Right hindlimb (tissue), 1 donor: ENCODE measurements at regions not wholly inside any gene's neighbourhood (a gene's known extent, or its start where the extent isn't known, plus 50 kb on each side); places are given as distances from the start of the nearest gene placed in this dataset.
"Not testable (repeated sequence)": the region's sequence is repeated elsewhere in the genome, so short reads cannot be mapped to it uniquely, and the experiment has no call there.

Source experiments
- DNase-seq: peaks from one replicate; pipeline ENCODE4 v3.0.0-alpha.2; 2018

DNA sequence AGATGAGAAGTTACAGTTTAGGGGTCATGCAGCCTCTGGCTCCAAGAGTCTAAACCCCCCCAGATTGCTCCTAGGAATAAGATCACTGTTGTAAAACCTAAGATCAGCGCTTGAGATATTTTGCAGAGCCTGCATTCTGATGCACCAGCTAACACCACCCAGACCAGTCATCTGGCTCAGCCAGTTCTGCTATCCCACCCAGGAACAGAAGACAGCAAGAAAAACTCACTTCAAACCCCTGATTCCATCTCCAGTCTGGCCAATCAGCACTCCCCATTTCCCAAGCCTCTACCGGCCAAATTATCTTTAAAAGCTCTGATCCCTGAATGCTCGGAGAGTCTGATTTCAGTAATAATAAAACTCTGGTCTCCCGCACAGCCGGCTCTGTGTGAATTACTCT lies 158.6 kb downstream of the ZNF664 start:
- no peak for DNase-seq

DNA sequence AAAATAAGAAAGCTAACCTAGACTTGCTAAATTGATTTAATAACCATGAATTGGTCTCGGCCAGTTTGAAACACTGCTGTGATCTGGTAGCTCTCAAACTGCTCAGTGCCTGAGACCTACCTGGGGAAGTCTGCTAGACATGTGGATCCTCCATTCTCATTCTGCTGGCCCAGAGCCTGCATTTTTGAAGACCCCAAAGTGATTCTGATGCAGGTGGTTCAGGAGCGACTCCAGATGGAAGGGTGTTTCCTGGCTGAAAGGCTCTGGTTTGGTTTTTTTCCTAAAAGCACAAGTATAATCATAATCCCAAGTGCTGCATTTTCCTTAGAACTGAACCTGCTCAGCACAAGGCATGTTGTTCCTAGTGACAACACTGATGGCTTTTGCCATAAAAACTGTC lies 159.5 kb downstream of the ZNF664 start:
- DNase-seq: no peak

DNA sequence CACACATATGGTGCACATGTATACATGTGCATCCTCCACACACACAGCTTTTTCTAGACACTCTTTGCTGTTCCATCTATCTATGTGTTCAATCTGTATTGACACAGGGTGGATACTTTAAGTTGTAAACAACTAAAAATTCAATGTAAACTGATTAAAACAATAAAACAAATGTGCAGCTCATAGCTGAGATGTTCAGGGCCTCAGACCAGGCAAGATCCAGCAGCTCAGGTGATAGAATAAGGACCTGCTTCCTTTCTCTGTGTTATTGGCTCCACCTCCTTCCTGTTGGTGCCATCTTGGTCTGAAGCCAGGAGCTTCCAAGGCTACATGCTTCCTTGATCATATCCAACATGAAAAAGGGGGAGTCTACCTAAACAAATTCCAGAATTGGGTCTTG lies 158.1 kb upstream of the RFLNA start:
- no peak for DNase-seq

DNA sequence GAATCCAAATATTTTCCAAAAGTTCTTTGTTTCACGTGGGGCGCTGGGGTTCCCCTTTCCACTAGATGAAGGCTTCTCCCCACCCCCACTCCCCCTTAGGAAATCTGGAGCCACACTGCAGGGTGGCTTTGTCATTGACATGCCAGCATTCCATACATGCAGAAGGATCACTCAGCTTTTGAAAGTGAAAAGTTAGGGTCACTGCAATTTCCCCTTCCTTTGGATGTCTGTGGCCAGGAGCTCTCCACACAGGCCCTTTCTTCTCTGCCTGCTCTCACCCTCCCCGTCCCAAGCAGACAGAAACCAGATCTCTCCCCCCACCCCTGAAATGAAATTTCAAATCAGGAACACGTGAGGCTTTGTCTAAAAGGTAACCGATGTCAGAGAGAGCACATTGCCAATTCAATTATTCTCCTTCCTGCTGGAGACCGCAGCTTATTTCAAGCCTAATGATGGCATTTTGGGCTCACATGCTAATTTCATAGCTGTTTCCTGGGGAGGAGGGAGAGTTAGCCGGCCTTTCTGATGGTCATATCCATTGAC lies 153.9 kb upstream of the RFLNA start:
- no peak for DNase-seq

DNA sequence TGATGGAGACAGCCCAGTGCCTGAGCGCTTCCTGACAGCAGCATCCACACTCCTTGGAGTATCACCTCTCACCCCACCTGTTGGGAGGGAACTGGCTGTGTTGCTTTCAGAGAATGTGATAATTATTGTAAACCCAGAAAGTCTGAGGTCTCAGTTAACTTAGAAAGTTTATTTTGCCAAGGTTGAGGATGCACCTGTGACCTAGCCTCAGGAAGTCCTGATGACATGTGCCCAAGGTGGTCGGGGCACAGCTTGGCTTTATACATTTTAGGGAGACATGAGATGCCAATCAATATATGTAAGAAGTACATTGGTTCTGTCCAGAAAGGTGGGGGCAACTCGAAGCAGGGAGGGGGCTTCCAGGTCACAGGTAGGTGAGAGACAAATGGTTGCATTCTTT lies 153.3 kb upstream of the RFLNA start:
- not testable (repeated sequence) for DNase-seq

DNA sequence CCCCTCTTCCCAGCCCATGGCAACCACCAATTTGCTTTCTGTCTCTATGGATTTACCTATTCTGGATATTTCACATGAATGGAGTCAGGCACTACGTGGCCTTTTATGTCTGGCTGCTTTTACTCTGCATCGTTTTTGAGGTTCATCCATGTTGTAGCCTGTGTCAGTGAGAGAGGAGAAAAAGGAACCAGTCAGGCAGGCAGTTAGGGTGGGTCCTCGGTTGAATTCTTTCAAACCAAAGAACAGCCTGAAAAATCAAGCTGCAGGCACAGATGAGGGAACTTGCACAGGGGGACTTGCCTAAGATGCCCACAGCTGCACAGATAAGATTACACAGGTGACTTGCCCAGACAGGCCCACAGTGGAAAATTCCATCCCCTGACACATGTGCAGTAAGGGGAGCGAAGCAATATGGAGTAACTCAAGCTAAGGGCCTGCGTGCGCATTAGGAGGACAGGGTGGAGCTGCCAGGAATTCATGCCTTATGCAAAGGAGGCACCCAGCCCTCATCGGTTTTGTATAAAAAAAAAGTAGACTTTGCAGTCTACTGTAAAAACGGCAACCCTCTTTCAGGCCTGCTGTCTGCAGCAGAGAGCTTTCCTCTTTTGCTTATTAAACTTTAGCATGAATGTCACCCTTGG lies 152.4 kb upstream of the RFLNA start:
- no peak for DNase-seq

DNA sequence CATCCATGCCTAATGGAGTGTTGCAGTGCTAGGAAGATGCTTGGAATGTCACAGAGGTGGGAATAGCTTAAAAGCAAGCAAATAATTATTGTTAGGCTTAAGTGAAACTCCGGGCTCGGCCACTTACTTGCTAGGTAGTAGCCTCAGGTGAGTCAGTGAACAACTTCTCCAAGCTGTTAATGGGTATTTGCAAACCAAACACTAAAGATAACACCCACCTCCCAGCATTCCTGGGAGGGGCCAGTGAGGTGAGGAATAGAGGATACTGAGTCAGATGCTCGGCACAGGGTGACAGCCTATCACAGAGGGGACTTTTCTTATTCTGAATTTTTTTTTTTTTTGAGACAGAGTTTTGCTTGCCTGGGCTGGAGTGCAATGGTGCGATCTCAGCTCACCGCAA lies 151.2 kb upstream of the RFLNA start:
- DNase-seq: no peak

DNA sequence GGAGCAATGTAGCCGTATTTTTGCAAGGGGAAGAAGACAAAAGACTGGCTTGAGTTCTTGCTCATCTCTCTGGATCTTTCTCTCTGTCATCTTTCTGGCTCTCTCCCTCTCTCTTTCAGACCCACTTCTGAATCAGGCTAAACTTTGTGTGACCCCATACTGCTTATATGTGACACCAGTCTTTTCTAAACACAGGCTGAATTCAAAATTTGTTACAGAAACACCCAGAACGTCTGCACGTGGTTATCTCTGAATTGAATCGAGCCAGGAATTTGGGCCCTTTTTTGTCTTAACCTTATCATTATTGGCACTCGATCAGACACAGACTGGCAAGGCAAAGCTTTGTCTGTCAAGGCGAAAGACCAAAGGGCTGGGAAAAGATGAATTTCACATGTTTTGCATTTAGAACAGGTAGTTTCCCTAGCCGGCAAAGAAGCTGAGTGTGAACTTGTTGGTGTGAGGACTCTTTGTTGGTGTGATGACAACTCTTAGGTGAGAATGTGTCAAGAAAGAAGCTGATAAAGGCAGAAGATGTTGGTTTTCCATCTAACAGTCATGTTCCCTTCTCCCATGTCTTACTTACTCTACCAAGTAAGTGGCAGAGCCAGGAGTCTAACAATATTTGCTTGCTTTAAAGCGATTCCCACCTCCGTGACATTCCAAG lies 150.2 kb upstream of the RFLNA start:
- DNase-seq: no peak

DNA sequence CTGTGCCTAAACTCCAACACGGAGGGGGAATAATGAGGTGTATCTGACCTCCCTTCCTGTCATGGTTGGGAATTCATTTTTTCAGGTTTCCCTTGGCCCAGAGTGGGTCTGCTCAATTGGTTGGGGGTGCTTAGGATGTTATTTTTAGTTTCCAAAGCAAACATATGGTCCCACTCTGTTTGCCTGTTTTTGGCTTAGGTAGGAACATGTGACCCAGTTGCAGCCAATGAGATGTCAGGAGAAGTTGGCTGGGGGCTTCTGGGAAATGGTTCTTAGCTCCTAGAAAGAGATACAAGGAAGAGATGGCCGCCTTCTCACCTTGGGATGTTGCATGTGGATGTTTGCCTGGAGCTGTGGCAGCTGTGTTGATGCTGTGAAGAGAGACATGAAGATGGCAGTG lies 147.9 kb upstream of the RFLNA start:
- no peak for DNase-seq

DNA sequence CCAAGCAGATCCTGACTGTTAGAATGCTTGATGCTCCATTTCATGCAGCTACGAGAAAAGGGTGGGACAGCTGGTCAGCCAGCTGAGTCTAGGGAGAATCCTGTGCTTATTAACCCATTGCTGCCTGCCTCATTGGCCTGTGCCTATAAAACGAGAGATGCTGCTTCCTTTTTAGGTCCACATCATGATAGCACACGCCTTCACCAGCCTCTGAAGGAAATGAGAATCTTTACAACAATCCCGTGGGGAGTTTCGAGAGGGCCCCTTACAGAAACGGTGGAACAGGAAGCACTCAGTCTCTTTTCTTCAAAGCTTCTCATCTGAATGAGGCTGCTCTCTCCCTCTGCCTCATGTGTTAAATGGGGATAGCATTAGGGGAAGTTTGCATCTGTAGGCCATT lies 147.3 kb upstream of the RFLNA start:
- DNase-seq: no peak

DNA sequence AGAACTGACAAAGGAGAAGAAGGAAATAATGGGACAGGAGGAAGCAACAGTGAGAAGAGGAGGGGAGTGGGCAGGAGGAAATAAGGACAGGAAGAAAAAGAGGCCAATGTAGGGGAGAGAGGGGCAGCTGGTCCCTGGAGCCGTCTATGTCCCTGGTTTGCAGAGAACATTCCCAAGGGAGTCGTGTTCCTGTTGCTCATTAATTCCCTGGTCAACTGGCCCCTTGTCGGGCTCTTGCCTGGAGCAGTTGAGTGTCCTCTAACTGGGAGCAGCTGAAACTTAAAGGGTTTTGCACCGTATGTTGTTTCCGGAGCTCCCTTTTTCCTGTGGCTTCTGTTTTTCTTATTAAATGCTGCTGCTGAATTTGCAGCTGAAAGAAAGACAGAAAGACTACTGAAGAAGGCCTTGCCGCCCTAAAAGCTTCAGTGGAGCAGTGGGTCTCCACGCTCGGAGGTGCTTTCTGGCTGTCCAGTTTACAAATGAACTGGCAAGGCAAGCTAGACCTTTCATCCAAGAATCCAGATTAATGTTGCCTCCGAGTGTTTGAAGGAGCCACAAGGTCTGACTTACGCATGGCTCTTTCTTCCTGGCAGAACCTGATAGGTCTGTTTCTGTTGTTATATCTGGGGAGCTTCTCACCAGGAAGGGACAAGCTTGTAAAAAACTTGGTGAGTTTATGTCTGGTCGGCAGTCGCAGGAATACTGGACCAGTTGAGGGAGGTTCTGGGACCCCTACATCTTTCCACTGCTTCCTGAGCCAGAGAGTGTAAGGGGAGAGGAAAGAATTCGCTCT lies 146.2 kb upstream of the RFLNA start:
- DNase-seq: peak; percentile 59

DNA sequence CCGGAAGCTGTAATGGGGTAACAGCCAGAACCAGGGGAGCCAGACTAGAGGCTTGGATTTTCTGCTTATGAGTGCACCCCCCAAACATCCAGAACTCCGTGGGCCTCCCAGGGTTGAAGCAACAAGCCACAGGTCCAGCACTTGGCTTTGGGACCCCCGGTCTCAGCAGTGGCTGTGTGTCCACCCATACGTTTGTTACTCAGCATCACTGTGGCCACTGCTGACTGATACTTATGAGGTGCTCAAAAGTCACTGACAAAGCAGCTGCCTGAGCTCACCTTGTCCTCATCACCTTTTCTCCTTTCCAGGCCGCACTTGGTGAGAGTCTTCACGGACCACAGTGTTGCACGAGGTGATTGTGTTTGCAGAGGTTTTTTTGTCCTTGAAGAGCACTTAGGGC lies 145.6 kb upstream of the RFLNA start:
- DNase-seq: no peak

DNA sequence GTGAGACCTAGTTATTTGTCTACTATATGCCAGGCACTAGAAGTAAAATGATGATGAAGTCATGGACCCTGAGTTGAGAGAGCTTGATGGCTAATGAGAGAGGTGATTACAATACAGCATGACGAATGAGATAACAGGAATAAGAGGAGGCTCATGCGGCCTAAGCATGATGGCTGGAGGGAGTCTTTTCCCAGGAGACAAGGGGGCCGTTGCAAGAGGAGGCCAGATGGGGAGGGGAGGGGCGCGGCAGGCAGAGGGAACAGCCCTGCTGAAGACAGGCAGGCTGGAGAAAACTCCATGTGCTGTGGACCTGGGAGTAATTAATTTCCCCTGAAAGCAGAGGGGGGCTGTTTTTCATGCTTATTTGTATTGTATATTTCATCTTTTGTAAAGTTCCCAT lies 144.7 kb upstream of the RFLNA start:
- DNase-seq: no peak

DNA sequence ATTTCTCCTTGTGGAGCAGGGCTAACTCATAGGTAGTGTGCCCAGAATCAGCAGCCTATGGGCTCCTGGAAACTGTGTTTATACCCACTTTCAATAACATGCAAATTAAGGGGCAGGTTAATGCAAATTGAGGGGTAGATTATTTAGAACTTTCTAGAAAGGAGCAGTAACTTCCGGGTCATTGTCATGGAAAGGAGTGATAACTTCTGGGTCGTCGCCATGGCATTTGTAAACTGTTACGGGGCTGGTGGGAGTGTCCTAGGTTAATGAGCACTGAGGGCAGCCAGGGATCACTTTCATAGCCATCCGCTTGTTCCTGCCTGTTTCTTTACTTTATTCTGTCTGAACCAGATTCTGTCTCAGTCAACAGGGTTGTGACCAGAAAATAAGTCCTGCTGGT lies 143.3 kb upstream of the RFLNA start:
- no peak for DNase-seq

DNA sequence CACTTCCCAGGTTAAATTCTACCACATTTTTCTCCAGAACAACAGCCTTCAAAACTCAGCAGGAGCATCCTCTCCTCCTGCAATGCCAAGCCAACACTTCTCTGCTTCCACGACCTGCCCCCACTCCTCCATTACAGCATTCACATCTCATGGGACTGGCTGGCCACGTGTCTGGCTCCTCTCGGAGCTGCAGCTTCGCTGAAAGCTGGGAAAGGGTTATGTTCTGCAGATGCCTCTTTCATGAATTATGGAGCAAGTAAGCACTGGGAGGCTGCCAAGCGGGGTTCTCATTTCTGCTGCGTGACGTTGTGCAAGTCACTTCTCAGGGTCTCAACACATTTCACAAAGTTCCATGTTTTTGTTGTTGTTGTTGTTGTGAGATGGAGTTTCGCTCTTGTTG lies 142.2 kb upstream of the RFLNA start:
- peak; percentile 64 for DNase-seq

DNA sequence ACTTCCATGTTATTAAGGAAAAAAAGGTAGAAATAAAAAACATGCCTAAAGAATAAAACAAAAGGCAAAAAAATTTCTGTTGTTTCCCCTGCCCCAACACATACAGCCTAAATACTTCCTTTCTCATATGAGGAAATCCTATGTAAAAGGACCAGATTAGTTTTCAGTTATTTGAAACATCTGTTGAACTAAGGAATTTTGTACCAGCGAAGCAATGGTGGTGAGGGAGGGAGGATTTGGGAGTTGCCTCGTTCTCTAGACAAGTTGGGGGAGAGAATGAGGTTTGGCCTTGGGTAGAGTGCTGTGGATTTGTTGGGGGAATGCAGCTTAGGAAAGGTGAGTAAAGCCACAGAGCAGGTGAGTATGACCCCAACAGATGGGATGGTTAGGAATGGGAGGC lies 141.5 kb upstream of the RFLNA start:
- no peak for DNase-seq

DNA sequence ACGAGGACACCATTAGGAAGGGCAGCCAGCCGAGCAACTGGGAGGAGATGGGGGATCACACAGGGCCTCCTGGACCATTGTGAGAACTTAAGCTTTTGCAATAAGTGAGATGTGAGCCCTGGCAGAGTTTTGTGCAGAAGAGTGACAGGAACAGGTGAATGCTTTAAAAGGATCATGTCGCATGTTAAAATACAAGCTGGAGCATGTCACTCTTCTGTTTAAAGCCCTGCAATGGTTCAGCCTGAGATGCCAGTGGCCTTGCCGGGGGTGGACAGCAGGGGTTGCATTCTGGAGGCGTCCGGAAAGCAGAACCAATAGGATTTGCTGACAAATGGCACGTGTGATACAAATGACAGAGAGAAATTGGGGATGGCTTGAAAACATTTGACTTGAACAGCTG lies 137.5 kb upstream of the RFLNA start:
- peak; percentile 57 for DNase-seq

DNA sequence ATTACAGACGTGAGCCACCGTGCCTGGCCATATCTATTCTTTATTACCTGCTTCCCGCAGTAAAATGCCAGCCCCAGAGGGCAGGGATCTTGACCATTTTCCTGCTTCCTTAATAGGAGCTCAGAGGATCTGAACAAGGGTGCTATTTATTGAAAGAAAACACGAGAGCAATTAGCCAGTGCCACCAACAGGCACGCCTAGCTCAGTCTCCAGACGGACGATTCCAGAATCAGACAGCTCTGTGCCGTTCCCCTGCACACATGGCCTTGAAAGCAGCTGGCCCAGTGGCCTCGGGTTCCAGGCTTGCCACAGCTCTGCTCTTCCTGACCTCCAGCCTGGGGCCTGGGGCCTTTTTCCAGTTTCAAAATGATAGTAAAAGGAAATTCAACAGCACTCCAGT lies 135.2 kb upstream of the RFLNA start:
- DNase-seq: no peak

DNA sequence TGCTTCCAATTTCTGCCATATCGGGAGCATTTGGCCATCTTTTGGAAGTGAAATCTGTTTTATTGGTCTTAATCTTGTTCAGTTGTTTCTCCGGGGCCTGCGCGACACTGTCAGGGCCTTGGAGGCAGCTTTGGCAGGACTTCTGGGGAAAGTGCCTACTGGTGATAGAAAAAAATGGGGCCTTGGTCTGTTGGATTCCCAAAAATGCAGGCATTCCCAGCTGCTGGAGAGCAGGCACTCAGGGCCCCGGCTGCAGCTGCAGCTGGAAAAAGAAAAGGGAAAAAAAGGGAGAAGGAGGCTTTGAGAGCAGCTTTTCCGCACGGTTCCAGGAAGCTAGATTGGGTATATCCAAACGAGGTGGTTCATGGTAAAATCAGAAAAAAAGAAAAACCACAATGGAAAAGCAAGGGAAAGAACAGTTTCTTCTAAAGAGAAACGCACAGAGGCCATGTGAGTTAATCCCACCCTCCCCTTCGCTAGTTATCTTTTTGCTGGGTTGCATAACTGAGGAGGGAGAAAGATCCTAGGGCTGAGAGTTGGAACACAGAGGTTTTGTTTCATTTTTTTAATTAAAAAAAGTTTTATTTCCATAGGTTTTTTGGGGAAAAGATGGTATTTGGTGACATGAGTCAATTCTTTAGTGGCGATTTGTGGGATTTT lies 134.7 kb upstream of the RFLNA start:
- DNase-seq: peak; percentile 74

DNA sequence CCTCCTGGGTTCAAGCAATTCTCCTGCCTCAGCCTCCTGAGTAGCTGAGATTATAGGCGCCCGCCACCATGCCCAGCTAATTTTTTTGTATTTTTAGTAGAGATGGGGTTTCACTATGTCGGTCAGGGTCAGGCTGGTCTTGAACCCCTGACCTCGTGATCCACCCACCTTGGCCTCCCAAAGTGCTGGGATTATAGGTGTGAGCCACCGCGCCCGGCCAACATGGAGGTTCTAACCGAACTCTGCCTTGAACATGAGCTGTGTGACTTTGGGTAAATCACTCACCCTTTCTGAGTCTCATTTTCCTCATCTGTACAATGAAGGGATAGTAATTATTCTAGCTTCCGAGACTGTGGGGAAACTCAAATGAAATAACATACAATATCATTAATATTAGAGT lies 133.5 kb upstream of the RFLNA start:
- DNase-seq: not testable (repeated sequence)

DNA sequence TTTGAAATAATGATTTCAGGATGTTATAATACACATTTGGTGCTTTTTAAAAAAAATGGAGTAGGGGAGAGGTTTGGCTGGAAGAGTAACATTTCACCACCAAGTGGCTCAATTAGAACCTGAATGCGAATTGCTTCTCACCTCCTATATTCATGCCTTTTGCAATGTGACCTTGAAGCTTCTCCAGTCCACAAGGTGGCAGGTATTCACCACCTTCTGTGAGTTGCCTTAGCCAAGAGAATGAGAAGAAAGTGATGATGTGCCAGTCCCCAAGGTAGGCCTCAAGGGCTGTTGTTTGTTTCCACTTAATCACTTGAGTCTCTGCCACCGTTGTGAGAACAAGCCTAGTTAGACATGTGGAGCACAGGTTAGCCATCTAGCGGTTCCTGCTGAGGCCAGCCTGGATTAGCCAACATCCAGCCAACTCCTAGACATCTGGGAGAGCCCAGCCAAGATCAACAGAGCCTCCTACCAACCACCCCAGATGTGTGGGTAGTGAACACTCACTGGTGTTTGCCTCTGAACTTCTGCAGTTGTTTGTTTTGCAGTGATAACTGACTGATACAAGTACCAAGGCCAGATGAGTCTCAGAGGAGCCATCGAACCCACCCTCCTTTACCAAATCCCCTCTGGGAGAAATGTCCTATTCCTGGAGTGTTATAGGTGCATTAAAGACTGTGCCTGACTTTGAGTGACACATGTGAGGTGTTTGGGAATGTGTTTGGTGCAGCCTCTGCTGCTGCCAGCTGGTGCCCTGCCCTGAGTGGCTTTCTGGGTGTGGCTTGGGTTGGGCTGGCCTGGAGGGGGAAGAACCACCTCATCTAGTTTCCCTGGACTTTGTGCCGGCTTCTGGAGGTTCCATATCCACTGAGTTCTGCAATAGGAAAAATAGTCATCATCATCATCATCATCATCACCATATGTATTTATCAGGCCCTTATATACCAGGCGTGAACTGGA lies 132.5 kb upstream of the RFLNA start:
- no peak for DNase-seq

DNA sequence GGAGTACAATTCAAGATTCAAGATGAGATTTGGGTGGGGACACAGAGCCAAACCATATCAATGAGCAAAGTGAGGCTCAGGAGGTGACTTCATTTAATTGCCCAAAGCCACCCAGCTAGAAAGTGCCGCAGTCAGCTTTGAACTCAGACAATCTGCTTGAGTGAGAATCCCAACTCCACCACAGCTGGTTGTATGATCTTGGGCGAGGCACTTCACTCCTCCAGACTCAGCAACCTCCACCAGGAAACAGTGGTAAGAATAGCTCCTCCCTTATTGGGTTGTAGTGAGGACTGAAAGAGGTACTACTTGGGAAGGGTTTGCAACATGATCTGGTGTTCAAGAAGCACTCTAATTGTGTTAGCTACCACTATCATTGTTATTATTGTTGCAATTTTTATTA lies 129.2 kb upstream of the RFLNA start:
- no peak for DNase-seq
